Smooth muscle cell (in vitro differentiated cells): ENCODE measurements at regions not wholly inside any gene's neighbourhood (a gene's known extent, or its start where the extent isn't known, plus 50 kb on each side); places are given as distances from the start of the nearest gene placed in this dataset.

Source experiments
- DNase-seq: peaks from one replicate; lab custom pipeline; 2025; ENCODE audit not compliant: unreplicated experiment; lab: John Stamatoyannopoulos, UW
- H2AFZ ChIP-seq: fragments of 200-600 bp; sonication (generic); 2 replicates; pipeline ENCODE4 v1.6.0; 2016; ENCODE audit warnings: antibody characterized with exemption, low read depth, mild to moderate bottlenecking
- H3F3A ChIP-seq: fragments of 200-600 bp; sonication (generic); 2 replicates; pipeline ENCODE4 v1.6.0; 2017; ENCODE audit warnings: antibody characterized with exemption, low read depth
- H3K27ac ChIP-seq: fragments of 200-600 bp; sonication (generic); 2 replicates; pipeline ENCODE4 v1.5.1; 2016; ENCODE audit warnings: low read depth, mild to moderate bottlenecking
- H3K27me3 ChIP-seq: fragments of 200-600 bp; sonication (generic); 2 replicates; pipeline ENCODE4 v1.6.1; 2016; ENCODE audit warnings: low read depth, mild to moderate bottlenecking
- H3K36me3 ChIP-seq: fragments of 200-600 bp; sonication (generic); 2 replicates; pipeline ENCODE4 v1.5.1; 2016; ENCODE audit warnings: low read depth
- H3K4me1 ChIP-seq: fragments of 200-600 bp; sonication (generic); 2 replicates; pipeline ENCODE4 v1.5.1; 2016; ENCODE audit warnings: low read depth
- H3K4me2 ChIP-seq: fragments of 200-600 bp; sonication (generic); 2 replicates; pipeline ENCODE4 v1.6.0; 2016; ENCODE audit warnings: mild to moderate bottlenecking
- H3K4me3 ChIP-seq: fragments of 200-600 bp; sonication (generic); 2 replicates; pipeline ENCODE4 v1.5.1; 2016; ENCODE audit warnings: mild to moderate bottlenecking
- H3K79me2 ChIP-seq: fragments of 200-600 bp; sonication (generic); 2 replicates; pipeline ENCODE4 v1.6.0; 2016; ENCODE audit warnings: low read depth, mild to moderate bottlenecking
- H3K9ac ChIP-seq: fragments of 200-600 bp; sonication (generic); 2 replicates; pipeline ENCODE4 v1.6.0; 2016; ENCODE audit warnings: low read depth
- H3K9me3 ChIP-seq: fragments of 200-600 bp; sonication (generic); replicated peaks from 2 replicates; pipeline ENCODE4 v1.5.1; 2016; ENCODE audit warnings: low read depth
- H4K20me1 ChIP-seq: fragments of 200-600 bp; sonication (generic); 2 replicates; pipeline ENCODE4 v1.6.0; 2016; ENCODE audit warnings: low read depth
- WGBS: methylation state at CpG from one replicate; pipeline ENCODE4 v1.1.7; 2016; ENCODE audit warnings: low lambda C conversion rate; 5-methylcytosine and 5-hydroxymethylcytosine counted together
- TF ChIP-seq, protein P1 (sequence below): fragments of 200-600 bp; sonication (generic); IDR thresholded peaks from 2 replicates; pipeline ENCODE4 v1.5.1; 2017; ENCODE audit warnings: borderline replicate concordance, mild to moderate bottlenecking, antibody characterized with exemption; ENCODE audit not compliant: insufficient read depth, poor library complexity, severe bottlenecking

GRCh38 chr7:156173748-156174353, 361.6 kb upstream of the SHH start:
- 86% methylated on average over 18 of the region's 18 CpGs for WGBS
- Histone ChIP-seq H3K4me1 (no peaks in the 10 kb centered on the region), H3K9me3 (no peaks in the 10 kb centered on the region)

GRCh38 chr7:156173346-156173745, 361.1 kb upstream of the SHH start:
- H3K36me3 ChIP-seq = no peaks in the 10 kb centered on the region
- no peaks in the 10 kb centered on the region for H3F3A ChIP-seq
- DNase-seq = no peak
- H3K4me1 ChIP-seq = no peaks in the 10 kb centered on the region
- H2AFZ ChIP-seq = no peak overlapping the region
- H3K79me2 ChIP-seq = no peaks in the 10 kb centered on the region
- no peak overlapping the region for H3K27ac ChIP-seq
- no peak overlapping the region for H3K4me2 ChIP-seq
- no peaks in the 10 kb centered on the region for H3K9me3 ChIP-seq
- H3K27me3 ChIP-seq = no peaks in the 10 kb centered on the region
- H3K9ac ChIP-seq = no peak overlapping the region
- TF ChIP-seq, protein P1, sequence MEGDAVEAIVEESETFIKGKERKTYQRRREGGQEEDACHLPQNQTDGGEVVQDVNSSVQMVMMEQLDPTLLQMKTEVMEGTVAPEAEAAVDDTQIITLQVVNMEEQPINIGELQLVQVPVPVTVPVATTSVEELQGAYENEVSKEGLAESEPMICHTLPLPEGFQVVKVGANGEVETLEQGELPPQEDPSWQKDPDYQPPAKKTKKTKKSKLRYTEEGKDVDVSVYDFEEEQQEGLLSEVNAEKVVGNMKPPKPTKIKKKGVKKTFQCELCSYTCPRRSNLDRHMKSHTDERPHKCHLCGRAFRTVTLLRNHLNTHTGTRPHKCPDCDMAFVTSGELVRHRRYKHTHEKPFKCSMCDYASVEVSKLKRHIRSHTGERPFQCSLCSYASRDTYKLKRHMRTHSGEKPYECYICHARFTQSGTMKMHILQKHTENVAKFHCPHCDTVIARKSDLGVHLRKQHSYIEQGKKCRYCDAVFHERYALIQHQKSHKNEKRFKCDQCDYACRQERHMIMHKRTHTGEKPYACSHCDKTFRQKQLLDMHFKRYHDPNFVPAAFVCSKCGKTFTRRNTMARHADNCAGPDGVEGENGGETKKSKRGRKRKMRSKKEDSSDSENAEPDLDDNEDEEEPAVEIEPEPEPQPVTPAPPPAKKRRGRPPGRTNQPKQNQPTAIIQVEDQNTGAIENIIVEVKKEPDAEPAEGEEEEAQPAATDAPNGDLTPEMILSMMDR = no peak
- no peaks in the 10 kb centered on the region for H4K20me1 ChIP-seq
- H3K4me3 ChIP-seq = no peak overlapping the region
- 90% methylated on average over 13 of the region's 13 CpGs for WGBS

More at GRCh38 chr7:156173748-156174353, 361.6 kb upstream of the SHH start:
- Histone ChIP-seq H3K9ac (no peak overlapping the region), H3K27me3 (no peaks in the 10 kb centered on the region), H3K4me3 (no peak overlapping the region), H3F3A (no peaks in the 10 kb centered on the region), H2AFZ (no peak overlapping the region), H4K20me1 (no peaks in the 10 kb centered on the region), H3K79me2 (no peaks in the 10 kb centered on the region), H3K4me2 (no peak overlapping the region), H3K27ac (no peak overlapping the region), H3K36me3 (no peaks in the 10 kb centered on the region)
- no peak for DNase-seq
- TF ChIP-seq, protein P1 = no peak

GRCh38 chr7:156172638-156173037, 360.4 kb upstream of the SHH start:
- no peak for DNase-seq
- no peaks in the 10 kb centered on the region for H3K79me2 ChIP-seq
- no peaks in the 10 kb centered on the region for H4K20me1 ChIP-seq
- H2AFZ ChIP-seq = no peak overlapping the region
- TF ChIP-seq, protein P1 = no peak
- H3K4me3 ChIP-seq = no peak overlapping the region
- H3K36me3 ChIP-seq = no peaks in the 10 kb centered on the region
- no peak overlapping the region for H3K27ac ChIP-seq
- H3F3A ChIP-seq = no peaks in the 10 kb centered on the region
- no peaks in the 10 kb centered on the region for H3K9me3 ChIP-seq
- no peak overlapping the region for H3K4me2 ChIP-seq
- H3K4me1 ChIP-seq = no peaks in the 10 kb centered on the region
- peaks cover 1% of the 10 kb centered on the region for H3K27me3 ChIP-seq
- 76% methylated on average over 6 of the region's 6 CpGs for WGBS
- no peak overlapping the region for H3K9ac ChIP-seq
